ENCODE measurements at regions not wholly inside any gene's neighbourhood (a gene's known extent, or its start where the extent isn't known, plus 50 kb on each side); places are given as distances from the start of the nearest gene placed in this dataset.

GRCh38 chr4:96097693-96098092 lies 257.8 kb downstream of the PDHA2 start:
- TF ChIP-seq POLR2AphosphoS5 (IDR thresholded peaks at IDR 0.05; ENCODE audit: low read depth): no peak
- TF ChIP-seq, protein P1, sequence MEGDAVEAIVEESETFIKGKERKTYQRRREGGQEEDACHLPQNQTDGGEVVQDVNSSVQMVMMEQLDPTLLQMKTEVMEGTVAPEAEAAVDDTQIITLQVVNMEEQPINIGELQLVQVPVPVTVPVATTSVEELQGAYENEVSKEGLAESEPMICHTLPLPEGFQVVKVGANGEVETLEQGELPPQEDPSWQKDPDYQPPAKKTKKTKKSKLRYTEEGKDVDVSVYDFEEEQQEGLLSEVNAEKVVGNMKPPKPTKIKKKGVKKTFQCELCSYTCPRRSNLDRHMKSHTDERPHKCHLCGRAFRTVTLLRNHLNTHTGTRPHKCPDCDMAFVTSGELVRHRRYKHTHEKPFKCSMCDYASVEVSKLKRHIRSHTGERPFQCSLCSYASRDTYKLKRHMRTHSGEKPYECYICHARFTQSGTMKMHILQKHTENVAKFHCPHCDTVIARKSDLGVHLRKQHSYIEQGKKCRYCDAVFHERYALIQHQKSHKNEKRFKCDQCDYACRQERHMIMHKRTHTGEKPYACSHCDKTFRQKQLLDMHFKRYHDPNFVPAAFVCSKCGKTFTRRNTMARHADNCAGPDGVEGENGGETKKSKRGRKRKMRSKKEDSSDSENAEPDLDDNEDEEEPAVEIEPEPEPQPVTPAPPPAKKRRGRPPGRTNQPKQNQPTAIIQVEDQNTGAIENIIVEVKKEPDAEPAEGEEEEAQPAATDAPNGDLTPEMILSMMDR (IDR thresholded peaks at IDR 0.05; ENCODE audit: insufficient read depth, low read length): no peak

All from HL-60 (cell line).